Psoas muscle (tissue), 7 donors: ENCODE measurements at regions not wholly inside any gene's neighbourhood (a gene's known extent, or its start where the extent isn't known, plus 50 kb on each side); places are given as distances from the start of the nearest gene placed in this dataset.
"Not testable (repeated sequence)": the region's sequence is repeated elsewhere in the genome, so short reads cannot be mapped to it uniquely, and the experiment has no call there.

ENCODE experiments used
- ATAC-seq, 4 donors: fragments of 200-7000 bp; cut with Tn5 transposase; one replicate each; pipeline ENCODE4 v1.9.1; 2020; ENCODE audit warnings: moderate library complexity in 3 of 4, mild to moderate bottlenecking in 2 of 4
- DNase-seq, 2 donors: peaks; one replicate each; pipeline ENCODE4 v3.0.0-alpha.2; 2020
- H3K27ac ChIP-seq: fragments of 200-600 bp; one replicate; pipeline ENCODE4 v1.8.0; 2022
- H3K27me3 ChIP-seq, 3 donors: fragments of 200-600 bp in 1 of 3; one replicate each; pipeline versions ENCODE4 v1.6.1 to v1.8.0; 2013 to 2022; ENCODE audit warnings: low read length in 2 of 3, mild to moderate bottlenecking in 2 of 3, moderate library complexity in 1 of 3; ENCODE audit not compliant: insufficient read depth in 3 of 3
- H3K36me3 ChIP-seq, 2 donors: fragments of 200-600 bp in 1 of 2; one replicate each; pipeline versions ENCODE4 v1.6.1 to v1.8.0; 2013 to 2022; ENCODE audit warnings: low read depth in 1 of 2, mild to moderate bottlenecking in 1 of 2, moderate library complexity in 1 of 2; ENCODE audit not compliant: insufficient read depth in 1 of 2
- H3K4me1 ChIP-seq: fragments of 200-600 bp; one replicate; pipeline ENCODE4 v1.8.0; 2022
- H3K4me3 ChIP-seq: fragments of 200-600 bp; one replicate; pipeline ENCODE4 v1.8.0; 2022; ENCODE audit warnings: mild to moderate bottlenecking
- H3K9me3 ChIP-seq: fragments of 200-600 bp; one replicate; pipeline ENCODE4 v1.8.0; 2022
- CTCF ChIP-seq: fragments of 200-600 bp; IDR thresholded peaks from one replicate; pipeline ENCODE4 v1.8.0; 2022; ENCODE audit warnings: antibody characterized with exemption
- WGBS, 3 donors: extraction: QIAGEN DNeasy Blood & Tissue Kit; methylation state at CpG; one replicate each; pipeline versions ENCODE4 v1.1.6 to v1.1.7; 2013; 5-methylcytosine and 5-hydroxymethylcytosine counted together
- intact Hi-C, 2 donors: fragments of 100-400 bp; cut with DNase I; formaldehyde crosslinking; loops; one replicate each; pipeline versions ENCODE4 v1.11.0 to v1.14.2; 2022
- donor health status: healthy with polysubstance abuse.
- donor health status: DM: no; HTN: no; CAD: no; lungs with moderate emphysema.
- donor health status: Bipolar disorder and iron deficiency.
- donor health status: healthy.
- donor health status: DM: yes; HTN: yes; CAD: no.
- donor health status: DM: no; HTN: no; CAD: no.
- donor health status: DM: yes; HTN: yes; CAD: no.

- no peaks in the 10 kb centered on the region for H3K36me3 ChIP-seq
- no peak overlapping the region for H3K27ac ChIP-seq
- H3K4me3 ChIP-seq, result no peak overlapping the region
- no peak for TF ChIP-seq CTCF
- H3K9me3 ChIP-seq, result no peaks in the 10 kb centered on the region
- H3K4me1 ChIP-seq, result no peaks in the 10 kb centered on the region
- intact Hi-C loops, result no loop called here
- ATAC-seq (no peak), DNase-seq (no peak)
- 67 to 73% (median 70%) methylated on average over 3 of the region's 3 CpGs for WGBS, 3 donors
- no peaks in the 10 kb centered on the region for H3K27me3 ChIP-seq
Measured at GRCh38 chr10:36423821-36424248, 701.6 kb upstream of the ANKRD30A start.

- intact Hi-C loops, result no loop called here
- DNase-seq, result no peak
- TF ChIP-seq CTCF, result no peak
Measured at GRCh38 chr10:36421992-36422391, 703.4 kb upstream of the ANKRD30A start.

GRCh38 chr10:36416513-36416912 is 708.9 kb upstream of the ANKRD30A start:
- DNase-seq (no peak), ATAC-seq (no peak)
- Histone ChIP-seq H3K4me3 (no peak overlapping the region), H3K9me3 (peaks cover 12% of the 10 kb centered on the region), H3K36me3 (no peaks in the 10 kb centered on the region), H3K4me1 (no peaks in the 10 kb centered on the region), H3K27ac (no peak overlapping the region), H3K27me3 (no peaks in the 10 kb centered on the region)
- intact Hi-C loops, result no loop called here
- 34 to 84% (median 46%) methylated on average over 1 of the region's 1 CpG for WGBS, 3 donors
- no peak for TF ChIP-seq CTCF

More at GRCh38 chr10:36421992-36422391, 703.4 kb upstream of the ANKRD30A start:
- H3K36me3 ChIP-seq, result no peaks in the 10 kb centered on the region
- ATAC-seq, result no peak
- no peak overlapping the region for H3K4me3 ChIP-seq
- no peaks in the 10 kb centered on the region for H3K9me3 ChIP-seq
- H3K4me1 ChIP-seq, result no peaks in the 10 kb centered on the region
- H3K27ac ChIP-seq, result no peak overlapping the region
- no peaks in the 10 kb centered on the region for H3K27me3 ChIP-seq

- no peaks in the 10 kb centered on the region for H3K27me3 ChIP-seq
- no peak for TF ChIP-seq CTCF
- no peaks in the 10 kb centered on the region for H3K36me3 ChIP-seq
- peaks cover 12% of the 10 kb centered on the region for H3K9me3 ChIP-seq
- H3K4me1 ChIP-seq, result no peaks in the 10 kb centered on the region
- intact Hi-C loops, result no loop called here
- ATAC-seq (no peak), DNase-seq (no peak)
- H3K4me3 ChIP-seq, result no peak overlapping the region
- H3K27ac ChIP-seq, result no peak overlapping the region
- WGBS, 3 donors, result 86 to 89% (median 89%) methylated on average over 1 of the region's 1 CpG
Measured at GRCh38 chr10:36412942-36413341, 712.5 kb upstream of the ANKRD30A start.

GRCh38 chr10:36400238-36400637 is 725.2 kb upstream of the ANKRD30A start:
- H3K27ac ChIP-seq, ATAC-seq, intact Hi-C loops, H3K36me3 ChIP-seq, H3K4me3 ChIP-seq, DNase-seq, H3K27me3 ChIP-seq, H3K9me3 ChIP-seq, H3K4me1 ChIP-seq: not testable (repeated sequence)
- WGBS, 3 donors, result 89 to 93% (median 90%) methylated on average over 6 to 8 of the region's 8 CpGs
